ENCODE measurements at regions not wholly inside any gene's neighbourhood (a gene's known extent, or its start where the extent isn't known, plus 50 kb on each side); places are given as distances from the start of the nearest gene placed in this dataset.

DNA sequence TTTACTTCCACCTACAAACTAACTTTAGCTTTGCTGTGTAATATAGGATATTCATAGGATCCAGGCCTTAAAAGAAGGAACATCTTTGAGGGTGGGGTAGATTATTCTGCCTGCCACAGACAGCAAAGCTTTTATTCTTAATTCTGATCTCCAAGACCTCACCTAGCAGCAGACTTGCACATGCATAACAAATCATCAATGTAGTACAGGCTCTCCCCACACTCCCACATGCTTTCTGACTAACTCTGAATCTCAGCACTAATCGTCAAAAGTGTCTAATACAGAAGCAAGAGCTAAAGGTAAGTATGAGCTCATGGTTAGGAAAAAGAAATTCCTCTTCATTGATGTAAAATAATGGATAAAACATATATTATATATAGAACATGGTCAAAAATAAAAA, 1468.5 kb upstream of the B3GALT2 start:
- peaks cover 2% of the 10 kb centered on the region; the same call in 1 of the 2 replicates for H3K27me3 Mint-ChIP-seq (ENCODE audit: insufficient read depth)
- H3K4me1 Mint-ChIP-seq (ENCODE audit: low read depth), result peaks cover 8% of the 10 kb centered on the region; the same call in 1 of the 2 replicates
- DNase-seq, result no peak
- TF ChIP-seq, protein P1, sequence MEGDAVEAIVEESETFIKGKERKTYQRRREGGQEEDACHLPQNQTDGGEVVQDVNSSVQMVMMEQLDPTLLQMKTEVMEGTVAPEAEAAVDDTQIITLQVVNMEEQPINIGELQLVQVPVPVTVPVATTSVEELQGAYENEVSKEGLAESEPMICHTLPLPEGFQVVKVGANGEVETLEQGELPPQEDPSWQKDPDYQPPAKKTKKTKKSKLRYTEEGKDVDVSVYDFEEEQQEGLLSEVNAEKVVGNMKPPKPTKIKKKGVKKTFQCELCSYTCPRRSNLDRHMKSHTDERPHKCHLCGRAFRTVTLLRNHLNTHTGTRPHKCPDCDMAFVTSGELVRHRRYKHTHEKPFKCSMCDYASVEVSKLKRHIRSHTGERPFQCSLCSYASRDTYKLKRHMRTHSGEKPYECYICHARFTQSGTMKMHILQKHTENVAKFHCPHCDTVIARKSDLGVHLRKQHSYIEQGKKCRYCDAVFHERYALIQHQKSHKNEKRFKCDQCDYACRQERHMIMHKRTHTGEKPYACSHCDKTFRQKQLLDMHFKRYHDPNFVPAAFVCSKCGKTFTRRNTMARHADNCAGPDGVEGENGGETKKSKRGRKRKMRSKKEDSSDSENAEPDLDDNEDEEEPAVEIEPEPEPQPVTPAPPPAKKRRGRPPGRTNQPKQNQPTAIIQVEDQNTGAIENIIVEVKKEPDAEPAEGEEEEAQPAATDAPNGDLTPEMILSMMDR (IDR thresholded peaks at IDR 0.05), result no peak
- peaks cover under 1% of the 10 kb centered on the region; the same call in 1 of the 2 replicates for H3K9me3 Mint-ChIP-seq
- no peak overlapping the region for H3K4me3 Mint-ChIP-seq
- H3K27ac Mint-ChIP-seq, result no peak overlapping the region
- H3K36me3 Mint-ChIP-seq (ENCODE audit: low read depth), result no peaks in the 10 kb centered on the region

DNA sequence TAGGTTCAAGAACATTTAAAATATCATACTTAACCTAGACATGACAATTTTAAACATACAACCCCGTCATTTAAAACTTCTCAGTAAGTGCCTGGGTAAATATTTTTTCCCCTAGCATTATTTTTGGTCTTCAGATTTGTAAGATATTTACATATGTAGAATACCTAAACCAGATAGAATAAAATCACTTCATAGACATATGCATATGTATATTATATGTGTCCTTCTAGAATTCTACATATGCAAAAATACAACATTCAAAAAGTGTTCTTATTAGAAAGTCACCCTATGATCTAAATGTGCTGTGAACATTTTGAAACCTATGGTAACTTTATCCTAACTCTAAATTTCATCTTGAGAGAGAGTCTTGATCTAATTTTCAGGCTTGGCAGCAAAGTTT, 1467.0 kb upstream of the B3GALT2 start:
- H3K36me3 Mint-ChIP-seq (ENCODE audit: low read depth), result no peaks in the 10 kb centered on the region
- H3K4me3 Mint-ChIP-seq, result no peak overlapping the region
- H3K9me3 Mint-ChIP-seq, result no peaks in the 10 kb centered on the region
- H3K27me3 Mint-ChIP-seq (ENCODE audit: insufficient read depth), result peaks cover 2% of the 10 kb centered on the region; the same call in 1 of the 2 replicates
- no peak for DNase-seq
- TF ChIP-seq, protein P1 (IDR thresholded peaks at IDR 0.05), result no peak
- H3K4me1 Mint-ChIP-seq (ENCODE audit: low read depth), result peaks cover 7% of the 10 kb centered on the region; the same call in 1 of the 2 replicates
- H3K27ac Mint-ChIP-seq, result no peak overlapping the region

DNA sequence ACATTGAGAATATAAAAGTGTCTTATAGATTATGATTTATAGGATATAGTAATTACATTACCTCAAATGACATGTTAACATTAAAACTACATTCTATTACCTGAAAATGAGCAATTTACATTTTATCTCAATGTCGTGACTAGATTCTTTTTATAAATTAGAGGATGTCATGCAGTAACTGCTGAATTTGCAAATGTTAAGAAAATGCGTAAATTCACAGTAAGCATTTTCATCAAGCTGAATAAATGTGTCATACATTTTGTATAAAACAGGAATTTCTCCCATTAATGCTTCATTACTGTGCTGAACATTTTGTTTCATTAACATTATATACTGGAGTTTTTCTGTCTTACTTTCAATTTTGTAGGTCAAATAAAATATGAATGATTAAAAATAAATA, 1460.7 kb upstream of the B3GALT2 start:
- H3K4me3 Mint-ChIP-seq, result no peak overlapping the region
- peaks cover 9% of the 10 kb centered on the region for H3K9me3 Mint-ChIP-seq
- TF ChIP-seq, protein P1 (IDR thresholded peaks at IDR 0.05), result no peak
- H3K27me3 Mint-ChIP-seq (ENCODE audit: insufficient read depth), result no peaks in the 10 kb centered on the region; the same call in 1 of the 2 replicates
- no peaks in the 10 kb centered on the region for H3K4me1 Mint-ChIP-seq (ENCODE audit: low read depth)
- no peaks in the 10 kb centered on the region for H3K36me3 Mint-ChIP-seq (ENCODE audit: low read depth)
- H3K27ac Mint-ChIP-seq, result no peak overlapping the region
- DNase-seq, result no peak

DNA sequence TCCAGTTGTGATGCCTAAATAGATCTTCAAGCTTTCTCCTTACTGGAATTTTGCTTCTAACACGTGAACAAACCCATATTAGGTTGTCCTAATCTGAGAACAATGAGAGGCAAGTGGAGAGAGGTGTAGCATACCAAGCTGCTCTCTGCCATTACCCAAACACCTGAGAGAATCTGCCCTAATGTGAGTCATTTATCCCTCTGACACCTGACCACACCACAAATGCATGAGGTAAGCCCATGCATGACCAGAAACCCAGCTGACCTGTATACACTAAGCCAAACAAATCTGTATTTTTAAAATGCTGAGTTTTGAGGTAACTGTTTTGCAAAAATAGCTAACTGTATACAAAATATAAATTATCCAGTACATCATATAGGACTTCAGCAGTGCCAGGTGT, 1458.1 kb upstream of the B3GALT2 start:
- H3K4me1 Mint-ChIP-seq (ENCODE audit: low read depth), result no peaks in the 10 kb centered on the region
- no peak overlapping the region for H3K27ac Mint-ChIP-seq
- peaks cover 18% of the 10 kb centered on the region for H3K9me3 Mint-ChIP-seq
- no peak for DNase-seq
- H3K36me3 Mint-ChIP-seq (ENCODE audit: low read depth), result peaks cover 5% of the 10 kb centered on the region
- no peaks in the 10 kb centered on the region; the same call in none of the 2 replicates for H3K27me3 Mint-ChIP-seq (ENCODE audit: insufficient read depth)
- H3K4me3 Mint-ChIP-seq, result no peak overlapping the region
- TF ChIP-seq, protein P1 (IDR thresholded peaks at IDR 0.05), result no peak

DNA sequence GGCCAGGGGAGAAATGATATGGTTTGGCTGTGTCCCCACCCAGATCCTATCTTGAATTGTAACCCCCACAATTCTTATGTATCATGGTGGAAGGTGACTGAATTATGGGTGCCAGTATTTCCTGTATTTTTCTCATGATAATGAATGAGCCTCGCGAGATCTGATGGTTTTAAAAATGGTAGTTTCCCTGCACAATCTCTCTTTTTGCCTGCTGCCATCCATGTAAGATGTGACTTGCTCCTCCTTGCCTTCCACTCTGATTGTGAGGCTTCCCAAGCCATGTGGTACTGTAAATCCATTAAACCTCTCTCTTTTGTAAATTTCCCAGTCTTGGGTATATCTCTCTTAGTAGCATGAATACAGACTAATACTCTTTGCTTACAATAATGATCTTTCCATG, 1453.9 kb upstream of the B3GALT2 start:
- TF ChIP-seq, protein P1 (IDR thresholded peaks at IDR 0.05), result no peak
- Mint-ChIP-seq H3K9me3 (peaks cover 28% of the 10 kb centered on the region), H3K27ac (no peak overlapping the region), H3K36me3 (ENCODE audit: low read depth) (peaks cover 5% of the 10 kb centered on the region), H3K4me3 (no peak overlapping the region), H3K4me1 (ENCODE audit: low read depth) (no peaks in the 10 kb centered on the region), H3K27me3 (ENCODE audit: insufficient read depth) (no peaks in the 10 kb centered on the region; the same call in none of the 2 replicates)
- DNase-seq, result no peak

DNA sequence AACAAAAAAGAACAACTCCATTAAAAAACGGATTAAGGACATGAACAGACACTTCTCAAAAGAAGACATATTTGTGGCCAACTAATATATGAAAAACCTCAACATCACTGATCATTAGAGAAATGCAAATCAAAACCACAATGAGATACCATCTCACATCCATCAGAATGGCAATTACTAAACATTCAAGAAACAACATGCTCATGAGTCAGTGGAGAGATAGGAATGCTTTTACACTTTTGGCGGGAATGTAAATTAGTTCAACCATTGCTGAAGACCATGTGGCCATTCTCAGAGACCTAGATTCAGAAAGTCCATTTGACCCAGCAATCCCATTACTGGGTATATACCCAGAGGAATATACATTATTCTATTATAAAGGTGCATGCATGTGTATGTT, 1442.6 kb upstream of the B3GALT2 start:
- no peaks in the 10 kb centered on the region; the same call in none of the 2 replicates for H3K27me3 Mint-ChIP-seq (ENCODE audit: insufficient read depth)
- H3K4me1 Mint-ChIP-seq (ENCODE audit: low read depth), result no peaks in the 10 kb centered on the region
- peak; percentile 3 for DNase-seq
- H3K9me3 Mint-ChIP-seq, result peaks cover 18% of the 10 kb centered on the region
- TF ChIP-seq, protein P1 (IDR thresholded peaks at IDR 0.05), result no peak
- peaks cover 5% of the 10 kb centered on the region; the same call in 1 of the 2 replicates for H3K36me3 Mint-ChIP-seq (ENCODE audit: low read depth)
- H3K4me3 Mint-ChIP-seq, result no peak overlapping the region
- H3K27ac Mint-ChIP-seq, result no peak overlapping the region
